SK-N-MC (cell line): ENCODE measurements at regions not wholly inside any gene's neighbourhood (a gene's known extent, or its start where the extent isn't known, plus 50 kb on each side); places are given as distances from the start of the nearest gene placed in this dataset.

Experiments
- EZH2 ChIP-seq: fragments of 200-600 bp; sonication (generic); IDR thresholded peaks from one replicate; pipeline ENCODE4 v1.6.1; 2017; ENCODE audit warnings: antibody characterized with exemption
- FOXP2 ChIP-seq: optimal IDR thresholded peaks from 2 replicates; pipeline ENCODE3; 2011; ENCODE audit warnings: mild to moderate bottlenecking, moderate library complexity; ENCODE audit not compliant: insufficient read depth; ENCODE audit errors: extremely low read length, control extremely low read depth
- POLR2AphosphoS5 ChIP-seq: IDR thresholded peaks from 2 replicates; pipeline ENCODE4 v1.6.1; 2012; ENCODE audit warnings: mild to moderate bottlenecking, low read depth, low read length, borderline replicate concordance

GRCh38 chr17:33789658-33790057, 465.4 kb upstream of the CCL2 start:
- TF ChIP-seq POLR2AphosphoS5: no peak
- no peak for TF ChIP-seq EZH2
- no peak for TF ChIP-seq FOXP2
